ENCODE measurements at regions not wholly inside any gene's neighbourhood (a gene's known extent, or its start where the extent isn't known, plus 50 kb on each side); places are given as distances from the start of the nearest gene placed in this dataset.
"Not testable (repeated sequence)": the region's sequence is repeated elsewhere in the genome, so short reads cannot be mapped to it uniquely, and the experiment has no call there.

GRCh38 chr13:100984085-100984705 lies 309.6 kb upstream of the TMTC4 start:
- Histone ChIP-seq H3K9me3 (peaks cover 0 to 1% of the 10 kb centered on the region in 2 donors), H3K27me3 (no peaks in the 10 kb centered on the region), H3K27ac (no peak overlapping the region), H3K36me3 (no peaks in the 10 kb centered on the region), H3K4me3 (no peak overlapping the region), H3K4me1 (no peaks in the 10 kb centered on the region)
- no peak for DNase-seq
- ATAC-seq, result no peak
- intact Hi-C loops (cut with DNase I), result no loop called here
- no peak for TF ChIP-seq CTCF (IDR thresholded peaks at IDR 0.05)

- DNase-seq, result no peak
- H3K27me3 ChIP-seq, result no peaks in the 10 kb centered on the region
- H3K9me3 ChIP-seq, result peaks cover 0 to 1% of the 10 kb centered on the region in 2 donors
- no peak overlapping the region for H3K4me3 ChIP-seq
- H3K36me3 ChIP-seq, result no peaks in the 10 kb centered on the region
- TF ChIP-seq CTCF (IDR thresholded peaks at IDR 0.05), result no peak
- no peak overlapping the region for H3K27ac ChIP-seq
- no peak for ATAC-seq
- H3K4me1 ChIP-seq, result no peaks in the 10 kb centered on the region
- intact Hi-C loops (cut with DNase I), result no loop called here
Measured at GRCh38 chr13:100983111-100983510, 308.5 kb upstream of the TMTC4 start.

- H3K27ac ChIP-seq, result no peak overlapping the region
- no peaks in the 10 kb centered on the region for H3K9me3 ChIP-seq
- no peaks in the 10 kb centered on the region for H3K27me3 ChIP-seq
- intact Hi-C loops (cut with DNase I), result no loop called here
- TF ChIP-seq CTCF (IDR thresholded peaks at IDR 0.05), result no peak
- H3K36me3 ChIP-seq, result no peaks in the 10 kb centered on the region
- ATAC-seq (peak; percentile 40), DNase-seq (no peak)
- no peak overlapping the region for H3K4me3 ChIP-seq
- no peaks in the 10 kb centered on the region for H3K4me1 ChIP-seq
Measured at GRCh38 chr13:100980171-100980570, 305.6 kb upstream of the TMTC4 start.

GRCh38 chr13:100977841-100978240 lies 303.2 kb upstream of the TMTC4 start:
- Histone ChIP-seq H3K9me3 (peaks cover 0 to 2% of the 10 kb centered on the region in 2 donors), H3K4me3 (no peak overlapping the region), H3K4me1 (no peaks in the 10 kb centered on the region), H3K36me3 (no peaks in the 10 kb centered on the region), H3K27me3 (no peaks in the 10 kb centered on the region), H3K27ac (no peak overlapping the region)
- no peak for ATAC-seq
- TF ChIP-seq CTCF (IDR thresholded peaks at IDR 0.05), result no peak
- no peak for DNase-seq
- intact Hi-C loops (cut with DNase I), result no loop called here

- H3K4me3 ChIP-seq, result no peak overlapping the region
- H3K4me1 ChIP-seq, result no peaks in the 10 kb centered on the region
- no peak overlapping the region for H3K27ac ChIP-seq
- H3K36me3 ChIP-seq, result no peaks in the 10 kb centered on the region
- ATAC-seq (no peak), DNase-seq (no peak)
- TF ChIP-seq CTCF (IDR thresholded peaks at IDR 0.05), result no peak
- H3K9me3 ChIP-seq, result peaks cover 0 to 9% of the 10 kb centered on the region in 2 donors
- no peaks in the 10 kb centered on the region for H3K27me3 ChIP-seq
- intact Hi-C loops (cut with DNase I), result no loop called here
Measured at GRCh38 chr13:100976993-100977392, 302.4 kb upstream of the TMTC4 start.

- peak in 1 of 4 donors; percentile 48 for DNase-seq
- peaks cover 0 to 19% of the 10 kb centered on the region in 2 donors for H3K9me3 ChIP-seq
- intact Hi-C loops (cut with DNase I); H3K4me1 ChIP-seq; H3K4me3 ChIP-seq; H3K36me3 ChIP-seq; H3K27me3 ChIP-seq; ATAC-seq; H3K27ac ChIP-seq: not testable (repeated sequence)
Measured at GRCh38 chr13:100975666-100976065, 301.1 kb upstream of the TMTC4 start.

All from left lung (tissue), 4 donors.